ENCODE measurements at regions not wholly inside any gene's neighbourhood (a gene's known extent, or its start where the extent isn't known, plus 50 kb on each side); places are given as distances from the start of the nearest gene placed in this dataset.

DNA sequence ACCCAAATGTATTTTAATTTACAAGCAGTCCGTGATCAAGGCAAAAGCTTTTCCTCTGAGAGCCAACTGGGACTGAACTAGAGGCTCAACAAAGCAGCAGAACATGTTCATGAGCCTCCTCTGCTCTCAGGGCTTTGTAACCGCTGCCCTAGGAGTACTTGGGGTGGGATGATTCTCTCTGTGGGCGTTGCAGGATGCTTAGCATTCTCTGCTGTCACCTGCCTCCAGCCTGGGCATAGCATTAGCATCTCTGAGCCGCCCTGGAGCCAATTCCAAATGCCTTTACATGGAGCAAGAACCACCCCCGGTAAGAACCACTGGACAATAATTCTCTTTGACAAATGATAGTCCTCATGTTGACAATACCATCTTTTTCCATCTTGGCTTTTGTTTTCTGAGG, 237.6 kb upstream of the CDH4 start:
- no peak for DNase-seq (ENCODE audit: low read depth)

DNA sequence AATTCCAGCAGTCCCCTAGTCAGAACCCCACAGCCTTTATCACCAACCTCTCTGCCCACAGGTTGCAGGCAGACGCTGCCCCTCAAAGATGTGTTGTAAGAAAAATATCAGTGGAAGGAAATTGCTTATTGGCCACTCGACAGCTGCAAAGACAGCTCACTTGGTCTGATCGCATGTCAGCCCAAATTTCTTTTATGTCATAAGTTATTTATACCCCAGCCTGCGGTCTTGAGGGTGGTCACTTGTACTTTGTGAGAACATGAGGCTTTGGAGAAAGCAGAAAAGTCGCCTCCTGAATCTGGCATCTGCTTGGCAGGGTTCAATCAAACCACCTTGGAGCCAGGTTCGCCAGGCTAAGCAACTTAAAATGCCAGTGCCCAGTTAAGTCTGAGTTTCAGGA, 236.5 kb upstream of the CDH4 start:
- no peak for DNase-seq (ENCODE audit: low read depth)

DNA sequence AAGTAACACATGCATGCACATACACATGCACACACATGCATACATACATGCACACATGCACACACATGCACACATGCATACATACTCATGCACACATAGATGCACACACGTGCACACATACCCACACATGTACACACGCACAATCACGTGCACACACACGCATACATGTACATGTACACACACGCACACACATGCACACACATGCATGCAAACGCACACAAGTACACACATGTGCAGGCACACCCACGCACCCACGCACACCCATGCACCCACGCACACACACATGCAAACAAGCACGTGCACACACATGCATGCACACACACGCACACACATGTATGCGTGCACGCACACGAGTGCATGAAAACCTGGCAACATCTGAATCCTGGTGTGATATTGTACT, 232.7 kb upstream of the CDH4 start:
- no peak for DNase-seq (ENCODE audit: low read depth)

DNA sequence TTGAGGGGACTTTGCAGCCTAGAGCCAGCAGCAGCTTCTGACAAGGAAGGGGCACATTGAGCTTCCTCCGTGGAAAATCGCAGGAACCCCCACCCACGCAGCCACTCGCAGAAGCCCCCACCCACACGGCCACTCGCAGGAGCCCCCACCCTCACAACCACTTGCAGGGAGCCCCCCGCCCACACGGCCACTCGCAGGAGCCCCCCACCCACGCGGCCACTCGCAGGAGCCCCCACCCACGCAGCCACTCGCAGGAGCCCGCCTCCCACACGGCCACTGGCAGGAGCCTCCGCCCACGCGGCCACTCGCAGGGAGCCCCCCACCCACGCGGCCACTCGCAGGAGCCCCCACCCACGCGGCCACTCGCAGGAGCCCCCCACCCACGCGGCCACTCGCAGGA, 228.4 kb upstream of the CDH4 start:
- no peak for DNase-seq (ENCODE audit: low read depth)

DNA sequence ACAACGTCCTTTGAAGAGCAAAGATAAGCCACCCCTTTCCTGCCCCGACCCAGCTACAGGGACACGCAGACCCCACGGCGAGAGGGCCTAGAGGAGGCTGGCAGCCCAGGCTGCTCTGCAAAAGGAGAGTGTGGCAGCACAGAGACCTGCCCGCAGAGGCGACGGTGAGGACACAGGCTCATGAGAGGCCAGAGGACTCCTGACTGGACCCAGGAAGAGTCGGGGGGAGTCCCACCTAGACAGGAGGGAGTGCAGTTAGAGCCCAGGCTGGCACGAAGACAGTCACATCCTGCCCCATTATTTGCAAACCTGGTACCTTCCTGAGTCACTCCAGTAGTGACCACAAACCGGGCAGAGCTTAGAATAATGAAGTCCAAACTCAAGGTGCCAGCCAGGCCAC, 227.7 kb upstream of the CDH4 start:
- no peak for DNase-seq (ENCODE audit: low read depth)

DNA sequence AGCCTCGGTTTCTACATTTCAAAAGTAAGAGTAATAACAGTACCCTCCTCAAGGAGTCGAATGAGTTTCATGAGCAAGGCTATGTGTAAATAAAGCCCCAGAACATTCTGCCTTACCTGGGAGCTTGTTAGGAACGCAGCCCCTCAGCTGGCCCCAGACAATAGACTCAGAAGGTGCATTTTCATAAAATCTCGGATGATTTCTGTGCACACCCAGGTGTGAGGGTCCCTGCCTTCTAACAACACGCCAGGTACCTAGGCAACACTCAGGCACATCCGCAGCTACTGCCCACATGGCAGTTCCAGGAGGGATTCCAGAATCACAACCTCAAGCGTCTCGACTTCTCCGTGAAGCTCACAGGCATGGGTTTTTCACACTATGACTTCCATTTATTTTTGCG, 226.5 kb upstream of the CDH4 start:
- DNase-seq (ENCODE audit: low read depth): no peak

DNA sequence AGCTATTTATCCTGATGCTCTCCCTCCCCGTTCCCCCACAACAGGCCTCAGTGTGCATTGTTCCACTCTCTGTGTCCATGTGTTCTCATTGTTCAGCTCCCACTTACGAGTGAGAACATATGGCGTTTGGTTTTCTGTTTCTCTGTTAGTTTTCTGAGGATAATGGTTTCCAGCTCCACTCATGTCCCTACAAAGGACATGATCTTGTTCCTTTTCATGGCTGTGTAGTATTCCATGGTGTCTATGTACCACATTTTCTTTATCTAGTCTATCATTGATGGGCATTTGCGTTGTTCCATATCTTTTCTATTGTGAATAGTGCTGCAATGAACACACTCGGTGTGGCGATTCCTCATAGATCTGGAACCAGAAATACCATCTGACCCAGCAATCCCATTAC, 225.9 kb upstream of the CDH4 start:
- no peak for DNase-seq (ENCODE audit: low read depth)

DNA sequence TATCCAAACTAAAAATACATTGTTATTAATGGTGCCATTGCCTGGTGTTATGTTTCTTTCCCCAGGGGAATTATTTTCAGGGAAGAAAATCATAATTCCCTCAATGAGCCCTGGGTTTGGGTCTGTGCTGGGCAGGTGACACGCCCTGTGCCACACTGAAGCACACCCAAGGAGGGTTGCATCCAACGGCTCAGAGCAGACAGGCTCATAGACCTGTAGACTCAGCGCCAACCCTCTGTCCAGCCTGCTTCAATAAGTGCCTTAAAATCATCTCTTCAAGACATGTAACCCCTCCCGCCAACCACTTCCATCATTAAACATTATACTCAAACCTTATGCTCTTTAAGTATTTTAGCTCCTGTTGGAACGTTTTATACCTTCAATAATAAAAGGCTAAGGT, 225.3 kb upstream of the CDH4 start:
- DNase-seq (ENCODE audit: low read depth): no peak

DNA sequence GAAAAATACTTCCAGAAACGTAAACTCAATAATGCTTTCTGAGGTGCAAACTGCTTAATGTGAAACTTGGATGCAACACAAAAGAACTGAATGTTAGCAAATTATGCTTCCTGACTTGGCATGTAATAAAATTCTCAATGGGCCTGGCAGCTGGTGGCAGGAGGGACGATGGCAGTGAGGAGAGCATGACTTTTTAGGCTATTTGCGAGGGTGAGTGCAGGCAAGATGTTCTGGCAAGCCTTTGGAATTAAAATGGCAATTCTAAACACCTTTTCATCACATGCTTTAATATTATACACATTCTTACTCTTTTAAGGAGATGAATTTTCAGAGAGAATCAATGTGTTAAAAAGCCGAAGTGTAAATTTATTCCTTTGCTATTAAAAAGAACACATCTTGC, 224.8 kb upstream of the CDH4 start:
- DNase-seq (ENCODE audit: low read depth): no peak

DNA sequence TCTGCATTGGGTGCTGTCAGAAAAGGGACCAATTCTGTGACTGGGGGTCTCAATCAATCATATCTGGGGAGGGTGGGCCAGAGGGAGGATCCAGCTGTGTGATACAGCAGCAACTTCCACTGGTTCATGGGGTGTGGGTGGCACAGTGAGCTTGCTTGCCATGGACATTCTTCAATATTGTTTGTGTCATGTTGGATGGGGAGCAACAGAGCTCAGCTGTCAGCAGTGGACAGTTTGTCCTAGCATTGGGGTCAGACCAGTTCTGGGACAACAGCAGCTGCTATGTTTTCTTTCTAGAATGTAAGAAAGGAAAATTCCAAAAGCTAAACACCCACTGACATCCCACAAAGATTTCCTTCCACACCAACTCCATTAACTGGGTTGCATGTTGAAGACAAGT, 221.9 kb upstream of the CDH4 start:
- no peak for DNase-seq (ENCODE audit: low read depth)

DNA sequence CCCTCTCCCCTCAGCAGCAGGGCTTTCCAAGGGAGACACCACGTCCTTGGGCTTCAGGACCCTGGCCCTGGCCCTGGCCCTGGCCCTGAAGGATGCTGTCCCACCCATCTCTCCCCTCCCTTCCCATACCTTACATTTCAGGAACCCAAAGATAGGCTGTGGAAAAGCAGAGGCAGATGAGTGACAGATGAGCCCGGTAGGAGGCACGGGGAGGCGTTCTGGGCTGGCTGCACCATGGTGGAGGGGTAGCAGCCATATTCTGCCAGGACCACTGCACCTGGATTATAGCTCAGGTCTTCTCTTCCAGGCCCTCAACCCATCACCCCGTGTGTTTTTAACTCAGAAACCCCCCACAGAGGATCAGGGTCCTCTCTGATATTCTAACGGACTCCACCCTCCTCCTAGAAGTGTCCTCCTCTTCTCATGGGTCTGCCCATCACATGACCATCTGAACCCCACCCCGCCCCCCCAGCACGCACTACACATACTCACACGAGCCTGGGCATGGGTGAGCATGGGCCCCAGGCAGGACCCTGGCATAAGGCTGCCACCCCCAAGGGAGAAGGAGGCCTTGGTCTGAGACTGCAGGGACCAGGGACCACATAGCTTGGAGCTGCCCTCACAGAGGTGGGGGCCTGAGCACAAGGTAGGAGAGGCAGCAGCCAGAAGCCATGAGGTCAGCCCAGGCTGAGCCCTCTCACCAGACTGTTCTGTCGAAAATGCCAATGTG, 220.8 kb upstream of the CDH4 start:
- no peak for DNase-seq (ENCODE audit: low read depth)

DNA sequence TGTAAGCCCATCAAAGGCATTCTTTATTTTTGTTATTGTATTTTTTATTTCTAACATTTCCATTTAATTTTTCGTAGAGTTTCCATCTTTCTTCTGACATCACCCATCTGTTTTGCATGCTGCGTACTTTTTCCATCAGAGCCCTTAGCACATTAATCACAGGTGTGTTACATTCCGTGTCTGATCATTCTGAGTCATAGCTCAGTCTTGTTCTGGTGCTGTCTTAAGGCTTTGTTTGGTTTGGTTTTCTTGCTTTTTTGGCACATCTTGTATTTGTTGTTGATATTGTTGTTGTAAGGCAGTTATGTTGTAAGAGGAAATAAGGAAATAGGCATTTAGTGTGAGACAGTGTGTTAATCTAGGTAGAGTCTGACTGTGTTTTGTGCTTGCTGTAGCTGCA, 214.6 kb upstream of the CDH4 start:
- DNase-seq (ENCODE audit: low read depth): no peak

DNA sequence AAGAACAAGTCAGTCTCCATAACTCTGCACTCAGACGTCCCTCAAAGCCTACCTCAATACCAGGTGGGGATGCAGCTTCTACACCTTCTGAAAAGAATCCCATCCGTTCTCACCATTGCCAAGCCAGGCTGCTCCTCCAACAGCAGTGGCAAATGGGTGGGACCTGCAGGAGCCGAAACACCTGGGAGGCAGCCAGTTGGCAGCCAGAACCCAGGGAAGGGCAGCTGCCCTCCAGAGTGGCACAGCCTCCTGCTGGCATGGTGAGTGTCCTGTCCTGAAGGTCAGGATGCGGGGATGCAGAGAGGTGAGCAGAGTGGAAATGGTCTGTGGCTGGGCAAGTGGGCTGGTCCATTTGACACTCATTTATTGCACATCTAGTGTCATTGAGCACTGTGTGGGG, 210.6 kb upstream of the CDH4 start:
- no peak for DNase-seq (ENCODE audit: low read depth)

DNA sequence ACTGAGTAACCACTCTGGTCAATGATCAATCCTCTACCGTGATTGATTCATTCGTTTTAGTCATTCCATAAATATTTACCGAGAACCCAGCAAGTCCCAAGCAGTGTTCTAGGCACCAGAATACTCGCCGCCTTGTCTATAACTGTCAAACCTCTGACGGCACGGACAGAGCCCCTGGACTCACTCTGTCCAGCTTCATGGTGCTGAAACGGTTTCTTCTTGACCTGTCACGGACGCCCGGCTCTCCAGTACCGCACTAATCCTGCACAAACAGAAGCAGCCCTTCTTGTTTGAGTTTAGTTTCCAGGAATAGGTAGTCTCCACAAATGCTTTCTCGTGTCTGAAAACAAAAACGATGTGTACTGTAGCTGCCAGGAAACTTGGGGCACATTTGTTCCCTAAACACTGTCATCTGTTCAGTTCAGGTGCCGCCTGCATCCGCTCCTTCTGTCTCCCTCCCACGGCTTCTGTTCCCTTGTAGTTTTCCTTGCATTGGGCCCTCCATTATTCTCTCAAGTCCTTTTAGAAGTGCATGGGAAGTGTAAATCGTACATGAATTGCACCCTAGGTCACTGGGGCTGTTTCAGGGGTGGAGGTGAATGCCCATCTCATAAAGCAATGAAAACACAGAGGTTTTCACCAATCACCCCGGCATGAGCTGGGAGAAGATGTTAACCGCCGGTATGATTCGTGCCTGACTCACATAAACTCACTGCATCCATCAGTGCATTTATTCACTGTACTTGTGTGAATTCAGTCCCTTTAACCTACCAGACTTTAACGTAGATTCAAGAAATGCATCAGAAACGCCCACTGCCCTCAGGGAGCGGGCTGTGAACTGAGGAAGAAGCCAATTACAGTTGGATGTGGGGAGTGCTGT, 209.3 kb upstream of the CDH4 start:
- DNase-seq (ENCODE audit: low read depth): no peak

DNA sequence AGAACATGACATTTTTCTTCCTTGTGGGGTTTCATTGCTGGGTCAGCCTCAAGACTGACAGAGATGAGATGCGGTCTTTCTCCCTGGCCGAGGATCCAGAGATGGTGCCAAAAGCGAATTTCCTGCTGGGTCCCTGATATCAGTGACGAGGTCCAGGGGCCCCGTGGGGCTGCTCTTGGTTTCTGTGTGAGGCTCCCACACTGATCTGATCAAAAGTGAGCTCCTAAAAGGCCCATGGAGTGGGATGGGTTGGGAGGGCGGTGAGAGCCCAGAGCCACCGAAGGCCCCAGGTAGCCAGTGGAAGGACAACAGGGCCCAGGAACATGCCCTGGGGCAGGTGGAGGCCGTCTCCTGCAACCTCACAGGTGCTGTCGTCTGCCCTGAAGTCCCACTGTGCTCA, 208.4 kb upstream of the CDH4 start:
- no peak for DNase-seq (ENCODE audit: low read depth)

DNA sequence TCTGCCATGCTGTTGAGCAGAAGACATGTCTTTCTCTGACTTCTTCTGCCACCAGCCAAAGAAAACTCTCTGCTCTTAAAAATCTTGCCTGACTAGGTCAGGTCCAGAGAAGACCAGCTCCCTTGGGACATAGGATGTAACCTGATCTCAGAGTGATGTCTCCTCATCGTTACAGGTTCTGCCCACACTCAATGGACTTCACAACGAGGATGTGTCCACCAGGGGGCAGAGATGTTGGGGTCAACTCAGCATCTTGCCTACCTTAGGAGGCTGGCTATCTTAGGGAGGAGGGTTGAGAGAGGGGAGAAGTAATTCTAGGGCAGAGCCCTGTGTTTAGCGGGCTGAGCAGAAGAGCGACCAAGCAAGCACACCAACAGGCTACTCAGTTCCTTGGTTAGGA, 207.6 kb upstream of the CDH4 start:
- no peak for DNase-seq (ENCODE audit: low read depth)

DNA sequence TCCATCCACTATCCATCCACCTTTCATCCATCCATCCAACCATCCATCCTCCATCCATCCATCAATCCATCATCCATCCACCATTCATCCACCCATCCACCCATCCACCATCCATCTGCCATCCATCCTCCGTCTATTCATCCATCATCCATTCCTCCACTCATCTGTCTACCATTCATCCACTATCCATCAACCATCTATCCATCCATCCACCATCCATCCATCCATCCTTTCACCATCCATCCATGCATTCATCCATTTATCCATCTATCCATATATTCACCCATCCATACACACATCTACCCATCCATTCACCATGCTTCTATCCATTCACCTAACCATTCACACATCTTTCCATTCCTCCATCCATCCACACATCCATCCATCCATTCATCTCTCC, 207.0 kb upstream of the CDH4 start:
- DNase-seq (ENCODE audit: low read depth): no peak

DNA sequence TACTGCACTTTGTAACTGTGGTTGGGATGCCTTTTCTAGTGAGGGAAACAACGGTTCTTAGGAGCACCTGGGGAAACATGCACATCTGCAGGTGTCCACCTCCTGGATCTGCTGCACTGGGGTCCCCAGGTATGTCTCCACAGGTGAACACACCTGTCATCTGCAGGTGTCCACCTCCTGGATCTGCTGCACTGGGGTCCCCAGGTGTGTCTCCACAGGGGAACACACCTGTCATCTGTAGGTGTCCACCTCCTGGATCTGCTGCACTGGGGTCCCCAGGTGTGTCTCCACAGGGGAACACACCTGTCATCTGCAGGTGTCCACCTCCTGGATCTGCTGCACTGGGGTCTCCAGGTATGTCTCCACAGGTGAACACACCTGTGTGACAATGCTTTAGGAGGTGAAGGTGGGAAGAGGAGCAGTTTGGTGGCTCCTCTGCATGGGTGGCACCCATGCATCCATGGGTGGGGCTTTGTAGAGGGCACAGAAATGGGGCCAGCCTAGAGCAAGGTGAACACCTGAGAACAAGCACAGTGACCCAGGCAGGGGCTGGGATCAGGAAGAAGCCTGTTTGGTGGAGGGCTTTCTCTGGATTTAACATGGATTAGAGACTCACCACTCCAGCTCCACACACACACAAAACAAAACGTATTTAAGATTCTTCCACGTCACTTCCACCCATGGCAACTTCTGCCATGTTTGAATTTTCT, 206.0 kb upstream of the CDH4 start:
- no peak for DNase-seq (ENCODE audit: low read depth)

DNA sequence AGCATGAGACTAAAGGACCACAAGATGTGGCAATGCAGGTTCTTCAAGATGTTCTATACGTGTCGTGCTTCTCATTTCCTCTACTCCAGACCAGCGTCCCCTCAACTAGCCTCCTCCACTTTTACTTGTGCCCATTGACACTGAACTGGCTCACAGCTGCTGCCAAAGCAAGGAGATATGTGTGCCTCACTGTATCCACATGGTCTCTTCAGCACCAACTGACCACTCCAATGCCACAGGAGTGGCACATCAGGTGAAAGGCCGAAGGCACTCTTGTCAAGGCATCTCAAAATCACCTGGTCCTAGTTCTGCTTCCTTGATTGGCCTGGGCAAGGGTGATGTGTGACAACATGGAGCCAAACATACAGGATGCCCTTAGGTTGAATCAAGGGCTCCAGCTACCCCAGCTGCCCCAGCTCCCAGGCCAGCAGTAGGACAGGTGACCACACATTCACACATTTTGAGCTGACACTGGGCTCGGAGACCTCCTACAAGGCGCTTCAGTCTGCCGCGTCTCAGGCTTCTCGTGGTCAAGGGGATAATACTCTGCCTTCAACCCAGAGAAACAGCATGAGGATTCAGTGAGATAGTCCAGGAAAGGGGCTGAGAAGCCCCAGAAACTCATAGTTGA, 205.2 kb upstream of the CDH4 start:
- no peak for DNase-seq (ENCODE audit: low read depth)

DNA sequence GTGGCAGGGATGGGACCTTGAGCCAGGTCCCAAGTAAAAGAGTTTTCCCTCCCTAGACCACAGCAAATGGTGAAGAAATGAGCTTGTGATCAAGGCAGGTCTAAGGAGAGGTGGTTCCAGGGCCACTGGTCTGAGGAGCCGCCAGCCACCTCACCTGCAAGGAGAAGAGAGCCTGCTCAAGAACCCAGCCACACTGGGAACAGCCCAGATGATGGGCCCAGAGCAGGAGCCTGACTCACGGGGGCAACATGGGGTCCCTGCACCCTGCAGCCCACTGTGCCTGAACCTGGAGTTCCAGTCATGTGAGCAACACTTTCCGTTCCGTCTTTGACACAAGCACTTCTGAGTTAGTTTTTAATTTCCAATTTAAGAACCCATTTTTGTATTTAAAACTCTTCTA, 204.5 kb upstream of the CDH4 start:
- no peak for DNase-seq (ENCODE audit: low read depth)

DNA sequence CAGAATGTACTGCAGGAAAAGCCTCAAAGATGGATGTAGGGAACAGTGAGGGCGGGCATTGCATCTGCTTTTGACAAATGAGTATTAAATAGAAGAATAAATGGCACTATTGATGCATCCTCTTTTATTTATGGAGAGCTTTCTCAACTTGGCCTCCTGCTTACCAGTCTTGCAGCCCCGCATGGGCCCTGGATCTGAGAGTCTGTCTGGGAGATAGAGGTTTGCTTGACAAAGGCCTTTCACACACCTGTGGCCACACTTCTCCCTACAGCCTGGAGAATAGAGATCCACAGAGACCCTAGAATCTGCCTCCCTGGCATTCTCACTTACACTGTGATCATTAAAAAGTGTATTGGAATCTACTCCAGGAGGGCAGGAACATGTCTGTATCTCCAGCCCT, 203.8 kb upstream of the CDH4 start:
- DNase-seq (ENCODE audit: low read depth): no peak

DNA sequence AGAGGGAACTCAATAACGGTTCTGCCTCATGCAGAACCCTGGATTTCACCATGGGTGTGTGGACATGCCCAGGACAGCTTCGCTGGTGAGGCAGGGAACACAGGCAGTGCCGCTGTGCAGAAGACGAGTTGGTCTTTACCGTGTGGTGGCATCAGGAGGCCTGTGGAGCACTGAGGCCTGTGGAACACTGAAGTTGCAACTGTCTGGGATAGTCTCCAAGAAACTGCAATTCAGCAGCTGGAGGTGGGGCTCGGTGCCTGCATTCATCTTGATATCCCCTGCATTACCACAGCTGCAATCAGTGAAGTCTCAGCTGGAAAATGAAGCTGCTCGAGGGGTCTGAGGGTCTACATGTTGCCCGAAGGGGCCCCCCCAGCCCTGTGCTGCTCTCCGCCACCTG, 202.4 kb upstream of the CDH4 start:
- no peak for DNase-seq (ENCODE audit: low read depth)
